RWPE1 (cell line): ENCODE measurements at regions not wholly inside any gene's neighbourhood (a gene's known extent, or its start where the extent isn't known, plus 50 kb on each side); places are given as distances from the start of the nearest gene placed in this dataset.

Source experiments
- CTCF ChIA-PET: fragments of 350-600 bp; sonication (Branson Sonifier 250); formaldehyde crosslinking; extraction: SDS; loops from one replicate; lab custom pipeline; 2021; lab: Yijun Ruan, JAX
- POLR2A ChIA-PET: fragments of 400-600 bp; formaldehyde crosslinking; extraction: SDS; loops from one replicate; lab custom pipeline; 2020; ENCODE audit warnings: antibody characterized with exemption; ENCODE audit not compliant: low non-redundant PET; lab: Yijun Ruan, JAX
- DNase-seq: peaks from one replicate; pipeline ENCODE4 v3.0.0; 2012; ENCODE audit warnings: low spot score
- H3K27ac ChIP-seq: fragments of 450-650 bp; 2 replicates; pipeline ENCODE4 v1.5.1; 2017
- TF ChIP-seq, protein P1 (sequence below): fragments of 450-650 bp; conservative IDR thresholded peaks from 2 replicates; pipeline ENCODE4 v1.5.1; 2017; ENCODE audit warnings: low read depth, mild to moderate bottlenecking

- no peak for DNase-seq
- CTCF ChIA-PET: no interaction called here
- POLR2A ChIA-PET: no interaction called here
- TF ChIP-seq, protein P1, sequence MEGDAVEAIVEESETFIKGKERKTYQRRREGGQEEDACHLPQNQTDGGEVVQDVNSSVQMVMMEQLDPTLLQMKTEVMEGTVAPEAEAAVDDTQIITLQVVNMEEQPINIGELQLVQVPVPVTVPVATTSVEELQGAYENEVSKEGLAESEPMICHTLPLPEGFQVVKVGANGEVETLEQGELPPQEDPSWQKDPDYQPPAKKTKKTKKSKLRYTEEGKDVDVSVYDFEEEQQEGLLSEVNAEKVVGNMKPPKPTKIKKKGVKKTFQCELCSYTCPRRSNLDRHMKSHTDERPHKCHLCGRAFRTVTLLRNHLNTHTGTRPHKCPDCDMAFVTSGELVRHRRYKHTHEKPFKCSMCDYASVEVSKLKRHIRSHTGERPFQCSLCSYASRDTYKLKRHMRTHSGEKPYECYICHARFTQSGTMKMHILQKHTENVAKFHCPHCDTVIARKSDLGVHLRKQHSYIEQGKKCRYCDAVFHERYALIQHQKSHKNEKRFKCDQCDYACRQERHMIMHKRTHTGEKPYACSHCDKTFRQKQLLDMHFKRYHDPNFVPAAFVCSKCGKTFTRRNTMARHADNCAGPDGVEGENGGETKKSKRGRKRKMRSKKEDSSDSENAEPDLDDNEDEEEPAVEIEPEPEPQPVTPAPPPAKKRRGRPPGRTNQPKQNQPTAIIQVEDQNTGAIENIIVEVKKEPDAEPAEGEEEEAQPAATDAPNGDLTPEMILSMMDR: no peak
- H3K27ac ChIP-seq: no peak overlapping the region
These were observed 847.0 kb downstream of the SORCS1 start for GRCh38 chr10:106317554-106317953.

DNA sequence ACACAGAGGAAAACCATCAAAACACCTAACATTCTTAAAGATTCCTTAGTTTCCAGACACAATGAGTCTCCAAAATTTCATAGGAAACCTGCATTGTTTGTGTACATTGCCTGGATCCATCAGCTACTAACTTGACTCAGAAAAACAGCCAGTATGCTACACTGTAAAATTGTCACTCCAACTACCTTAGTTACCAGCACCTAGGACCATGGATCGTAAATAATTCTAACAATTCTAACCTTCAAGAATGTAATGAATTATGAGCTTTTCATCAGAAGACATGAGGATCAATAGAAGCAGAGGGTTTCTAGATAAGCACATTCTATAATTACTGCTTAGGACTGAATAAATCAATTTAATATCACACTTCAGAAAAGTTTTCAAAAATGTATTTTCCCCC, 851.5 kb downstream of the SORCS1 start:
- DNase-seq: no peak
- no peak overlapping the region for H3K27ac ChIP-seq
- TF ChIP-seq, protein P1: no peak
- POLR2A ChIA-PET: no interaction called here
- CTCF ChIA-PET: no interaction called here

GRCh38 chr10:106312087-106312486, 852.4 kb downstream of the SORCS1 start:
- ChIA-PET CTCF (no interaction called here), POLR2A (no interaction called here)
- TF ChIP-seq, protein P1: no peak
- H3K27ac ChIP-seq: no peak overlapping the region
- DNase-seq: no peak

GRCh38 chr10:106311590-106311989, 852.9 kb downstream of the SORCS1 start:
- TF ChIP-seq, protein P1: no peak
- CTCF ChIA-PET: no interaction called here
- no peak overlapping the region for H3K27ac ChIP-seq
- no peak for DNase-seq
- POLR2A ChIA-PET: no interaction called here

DNA sequence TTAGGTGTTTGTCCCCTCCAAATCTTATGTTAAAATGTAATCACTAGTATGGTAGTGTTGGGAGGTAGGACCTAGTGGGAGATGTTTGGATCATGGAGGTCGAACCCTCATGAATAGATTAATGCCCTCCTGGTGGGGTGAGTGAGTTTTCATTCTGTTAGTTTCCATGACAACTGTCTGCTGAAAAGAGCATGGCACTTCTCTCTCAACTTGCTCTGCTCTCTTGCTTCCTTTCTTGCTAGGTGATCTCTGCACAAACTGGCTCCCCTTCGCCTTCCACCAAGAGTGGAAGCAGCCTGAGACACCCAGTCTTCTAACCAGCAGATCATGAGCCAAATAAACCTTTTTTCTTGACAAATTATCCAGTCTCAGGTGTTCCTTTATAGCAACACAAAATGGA, 853.9 kb downstream of the SORCS1 start:
- TF ChIP-seq, protein P1: no peak
- POLR2A ChIA-PET: no interaction called here
- DNase-seq: no peak
- no peak overlapping the region for H3K27ac ChIP-seq
- CTCF ChIA-PET: interaction anchor here (1.3 kb wide), 1 partner anchor 8 kb away, joined by 4 read pairs; no protein-coding TSS in a partner anchor

DNA sequence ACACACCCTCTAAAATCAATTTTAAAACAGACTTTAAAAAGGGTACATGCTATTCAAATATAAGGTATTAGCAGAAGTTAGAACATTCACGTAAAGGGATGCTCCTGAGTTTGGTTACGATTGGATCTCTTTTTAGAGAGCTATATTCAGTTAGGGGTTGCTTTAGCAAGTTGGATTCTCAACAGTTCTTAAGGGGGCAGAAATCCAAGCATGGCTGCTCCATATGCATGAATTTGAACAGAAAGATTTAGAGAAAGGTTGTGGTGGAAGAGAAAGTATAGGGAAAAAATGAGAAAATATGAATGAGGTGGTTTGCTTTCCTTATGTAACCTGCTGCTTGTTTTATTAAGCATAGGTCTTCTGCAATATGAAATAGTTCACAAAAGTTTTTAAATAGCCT, 855.1 kb downstream of the SORCS1 start:
- no peak for DNase-seq
- no peak overlapping the region for H3K27ac ChIP-seq
- ChIA-PET CTCF (no interaction called here), POLR2A (no interaction called here)
- TF ChIP-seq, protein P1: no peak
